ENCODE measurements at regions not wholly inside any gene's neighbourhood (a gene's known extent, or its start where the extent isn't known, plus 50 kb on each side); places are given as distances from the start of the nearest gene placed in this dataset.

- Histone ChIP-seq H3K4me3 (no peak overlapping the region), H3K9me3 (no peaks in the 10 kb centered on the region), H3K4me1 (no peaks in the 10 kb centered on the region), H3K36me3 (no peaks in the 10 kb centered on the region), H3K27me3 (no peaks in the 10 kb centered on the region), H3K27ac (no peak overlapping the region)
- intact Hi-C loops (cut with DNase I), result no loop called here
- WGBS, 2 donors, result 84 to 86% methylated on average over 1 of the region's 1 CpG
- TF ChIP-seq POLR2AphosphoS5 (IDR thresholded peaks at IDR 0.05) (no peak), CTCF (IDR thresholded peaks at IDR 0.05) (no peak), EP300 (IDR thresholded peaks at IDR 0.05) (no peak), POLR2A (IDR thresholded peaks at IDR 0.05) (no peak)
- DNase-seq, result no peak
Measured at GRCh38 chr2:51413726-51414125, 381.8 kb upstream of the NRXN1 start.

- WGBS, 2 donors, result 42 to 46% methylated on average over 3 of the region's 3 CpGs
- DNase-seq, result no peak
- Histone ChIP-seq H3K9me3 (peaks cover 0 to 2% (median 0%) of the 10 kb centered on the region in 4 donors), H3K4me3 (no peak overlapping the region), H3K4me1 (no peaks in the 10 kb centered on the region), H3K36me3 (no peaks in the 10 kb centered on the region), H3K27me3 (no peaks in the 10 kb centered on the region), H3K27ac (no peak overlapping the region)
- intact Hi-C loops (cut with DNase I), result no loop called here
- no peak for TF ChIP-seq POLR2AphosphoS5 (IDR thresholded peaks at IDR 0.05)
- TF ChIP-seq CTCF (IDR thresholded peaks at IDR 0.05), result no peak
- TF ChIP-seq POLR2A (IDR thresholded peaks at IDR 0.05), result no peak
- no peak for TF ChIP-seq EP300 (IDR thresholded peaks at IDR 0.05)
Measured at GRCh38 chr2:51410331-51410730, 378.4 kb upstream of the NRXN1 start.

- 0 to 19% methylated on average over 1 of the region's 1 CpG for WGBS, 2 donors
- Histone ChIP-seq H3K27ac (no peak overlapping the region), H3K4me1 (no peaks in the 10 kb centered on the region), H3K36me3 (no peaks in the 10 kb centered on the region), H3K27me3 (no peaks in the 10 kb centered on the region), H3K9me3 (peaks cover 0 to 2% (median 0%) of the 10 kb centered on the region in 4 donors), H3K4me3 (no peak overlapping the region)
- intact Hi-C loops (cut with DNase I), result no loop called here
- TF ChIP-seq EP300 (IDR thresholded peaks at IDR 0.05), result no peak
- TF ChIP-seq POLR2A (IDR thresholded peaks at IDR 0.05), result no peak
- no peak for TF ChIP-seq CTCF (IDR thresholded peaks at IDR 0.05)
- no peak for TF ChIP-seq POLR2AphosphoS5 (IDR thresholded peaks at IDR 0.05)
- no peak for DNase-seq
Measured at GRCh38 chr2:51409920-51410319, 378.0 kb upstream of the NRXN1 start.

GRCh38 chr2:51404226-51404625 lies 372.3 kb upstream of the NRXN1 start:
- no peak for TF ChIP-seq EP300 (IDR thresholded peaks at IDR 0.05)
- no peak for TF ChIP-seq POLR2AphosphoS5 (IDR thresholded peaks at IDR 0.05)
- no peak for TF ChIP-seq CTCF (IDR thresholded peaks at IDR 0.05)
- no peak for TF ChIP-seq POLR2A (IDR thresholded peaks at IDR 0.05)
- no peak overlapping the region for H3K4me3 ChIP-seq
- intact Hi-C loops (cut with DNase I), result no loop called here
- WGBS, 2 donors, result 85 to 88% methylated on average over 3 of the region's 3 CpGs
- H3K27ac ChIP-seq, result no peak overlapping the region
- H3K9me3 ChIP-seq, result peaks cover 0 to 2% (median 0%) of the 10 kb centered on the region in 4 donors
- H3K27me3 ChIP-seq, result no peaks in the 10 kb centered on the region
- no peaks in the 10 kb centered on the region for H3K4me1 ChIP-seq
- no peaks in the 10 kb centered on the region for H3K36me3 ChIP-seq
- DNase-seq, result no peak

GRCh38 chr2:51401546-51401945 lies 369.6 kb upstream of the NRXN1 start:
- no peak for TF ChIP-seq EP300 (IDR thresholded peaks at IDR 0.05)
- TF ChIP-seq POLR2AphosphoS5 (IDR thresholded peaks at IDR 0.05), result no peak
- TF ChIP-seq POLR2A (IDR thresholded peaks at IDR 0.05), result no peak
- TF ChIP-seq CTCF (IDR thresholded peaks at IDR 0.05), result no peak
- DNase-seq, result no peak
- no peak overlapping the region for H3K4me3 ChIP-seq
- WGBS, 2 donors, result 83% methylated on average over 5 of the region's 5 CpGs
- no peaks in the 10 kb centered on the region for H3K9me3 ChIP-seq
- H3K36me3 ChIP-seq, result no peaks in the 10 kb centered on the region
- H3K4me1 ChIP-seq, result no peaks in the 10 kb centered on the region
- no peaks in the 10 kb centered on the region for H3K27me3 ChIP-seq
- no peak overlapping the region for H3K27ac ChIP-seq
- intact Hi-C loops (cut with DNase I), result no loop called here

Data from sigmoid colon (tissue), 6 donors.